NCI-H345 treated with DMSO at 0.1 percent for 48 hours (cell line): ENCODE measurements at regions not wholly inside any gene's neighbourhood (a gene's known extent, or its start where the extent isn't known, plus 50 kb on each side); places are given as distances from the start of the nearest gene placed in this dataset.
"Not testable (repeated sequence)": the region's sequence is repeated elsewhere in the genome, so short reads cannot be mapped to it uniquely, and the experiment has no call there.

ENCODE experiments used
- DNase-seq: peaks from one replicate; lab custom pipeline; 2025; ENCODE audit not compliant: unreplicated experiment; lab: John Stamatoyannopoulos, UW

GRCh38 chr7:42573881-42574672, 337.1 kb upstream of the GLI3 start:
- DNase-seq = no peak

GRCh38 chr7:42572561-42572960, 335.6 kb upstream of the GLI3 start:
- DNase-seq = no peak

- DNase-seq = no peak
Measured at GRCh38 chr7:42572056-42572455, 335.0 kb upstream of the GLI3 start.

GRCh38 chr7:42570944-42571343, 333.9 kb upstream of the GLI3 start:
- no peak for DNase-seq

GRCh38 chr7:42567051-42567450, 330.0 kb upstream of the GLI3 start:
- DNase-seq = no peak

GRCh38 chr7:42561797-42562196, 324.8 kb upstream of the GLI3 start:
- DNase-seq = no peak

GRCh38 chr7:42560866-42561265, 323.9 kb upstream of the GLI3 start:
- no peak for DNase-seq

GRCh38 chr7:42554932-42555331, 317.9 kb upstream of the GLI3 start:
- not testable (repeated sequence) for DNase-seq

GRCh38 chr7:42552227-42552626, 315.2 kb upstream of the GLI3 start:
- no peak for DNase-seq

- no peak for DNase-seq
Measured at GRCh38 chr7:42550706-42551470, 313.9 kb upstream of the GLI3 start.

- DNase-seq = no peak
Measured at GRCh38 chr7:42549866-42550485, 313.0 kb upstream of the GLI3 start.

GRCh38 chr7:42548816-42549611, 312.0 kb upstream of the GLI3 start:
- no peak for DNase-seq

- no peak for DNase-seq
Measured at GRCh38 chr7:42545049-42545724, 308.2 kb upstream of the GLI3 start.

- DNase-seq = no peak
Measured at GRCh38 chr7:42543953-42544352, 306.9 kb upstream of the GLI3 start.

- DNase-seq = not testable (repeated sequence)
Measured at GRCh38 chr7:42542446-42542845, 305.4 kb upstream of the GLI3 start.

GRCh38 chr7:42534441-42534840, 297.4 kb upstream of the GLI3 start:
- no peak for DNase-seq

GRCh38 chr7:42527004-42527403, 290.0 kb upstream of the GLI3 start:
- DNase-seq = no peak

- DNase-seq = no peak
Measured at GRCh38 chr7:42522227-42522991, 285.4 kb upstream of the GLI3 start.

GRCh38 chr7:42511027-42511426, 274.0 kb upstream of the GLI3 start:
- DNase-seq = no peak

GRCh38 chr7:42506097-42506496, 269.1 kb upstream of the GLI3 start:
- DNase-seq = no peak
